Naive thymus-derived CD8-positive, alpha-beta T cell (primary cell): ENCODE measurements at regions not wholly inside any gene's neighbourhood (a gene's known extent, or its start where the extent isn't known, plus 50 kb on each side); places are given as distances from the start of the nearest gene placed in this dataset.
A peak's percentile ranks its signal among the peaks of the same experiment; 100 is the strongest.

Experiments used
- ATAC-seq, 2 donors: fragments of 150-1000 bp; cut with Tn5 transposase in 1 of 2; sonication (Bioruptor Pico), chemical (Tn5 transposase) in 1 of 2; 1 replicate in 1 of 2; 2 replicates in 1 of 2; pipeline ENCODE4 v1.10.0; 2021; ENCODE audit warnings: mild to moderate bottlenecking in 2 of 2, moderate library complexity in 2 of 2
- POLR2A ChIA-PET: fragments of 350-600 bp; sonication (Branson Sonifier 250); formaldehyde crosslinking; loops from one replicate; lab custom pipeline; 2021; ENCODE audit warnings: antibody characterized with exemption; lab: Charles Lee
- DNase-seq, 10 donors: peaks; one replicate each; pipeline versions ENCODE4 v3.0.0 to v3.0.0-alpha.2; 2020 to 2022
- H3K27ac Mint-ChIP-seq, 10 donors: one replicate each; pipeline ENCODE4 v1.8.0; 2020 to 2022; ENCODE audit warnings: mild to moderate bottlenecking in 10 of 10, mixed read lengths in 10 of 10, moderate library complexity in 4 of 10, inconsistent platforms in 1 of 10
- H3K27me3 Mint-ChIP-seq, 5 donors: one replicate each; pipeline ENCODE4 v1.8.0; 2021 to 2022; ENCODE audit warnings: mixed read lengths in 5 of 5
- H3K36me3 Mint-ChIP-seq, 3 donors: one replicate each; pipeline ENCODE4 v1.8.0; 2020 to 2022; ENCODE audit warnings: mixed read lengths in 3 of 3, mild to moderate bottlenecking in 2 of 3, inconsistent platforms in 1 of 3
- H3K4me1 Mint-ChIP-seq, 4 donors: one replicate each; pipeline ENCODE4 v1.8.0; 2021 to 2022; ENCODE audit warnings: mixed read lengths in 4 of 4
- H3K4me3 Mint-ChIP-seq, 10 donors: one replicate each; pipeline ENCODE4 v1.8.0; 2020 to 2022; ENCODE audit warnings: mild to moderate bottlenecking in 10 of 10, mixed read lengths in 10 of 10, moderate library complexity in 6 of 10, inconsistent platforms in 1 of 10
- H3K9me3 Mint-ChIP-seq, 9 donors: one replicate each; pipeline ENCODE4 v1.8.0; 2020 to 2022; ENCODE audit warnings: mixed read lengths in 9 of 9, mild to moderate bottlenecking in 3 of 9, inconsistent platforms in 1 of 9, moderate library complexity in 1 of 9

DNA sequence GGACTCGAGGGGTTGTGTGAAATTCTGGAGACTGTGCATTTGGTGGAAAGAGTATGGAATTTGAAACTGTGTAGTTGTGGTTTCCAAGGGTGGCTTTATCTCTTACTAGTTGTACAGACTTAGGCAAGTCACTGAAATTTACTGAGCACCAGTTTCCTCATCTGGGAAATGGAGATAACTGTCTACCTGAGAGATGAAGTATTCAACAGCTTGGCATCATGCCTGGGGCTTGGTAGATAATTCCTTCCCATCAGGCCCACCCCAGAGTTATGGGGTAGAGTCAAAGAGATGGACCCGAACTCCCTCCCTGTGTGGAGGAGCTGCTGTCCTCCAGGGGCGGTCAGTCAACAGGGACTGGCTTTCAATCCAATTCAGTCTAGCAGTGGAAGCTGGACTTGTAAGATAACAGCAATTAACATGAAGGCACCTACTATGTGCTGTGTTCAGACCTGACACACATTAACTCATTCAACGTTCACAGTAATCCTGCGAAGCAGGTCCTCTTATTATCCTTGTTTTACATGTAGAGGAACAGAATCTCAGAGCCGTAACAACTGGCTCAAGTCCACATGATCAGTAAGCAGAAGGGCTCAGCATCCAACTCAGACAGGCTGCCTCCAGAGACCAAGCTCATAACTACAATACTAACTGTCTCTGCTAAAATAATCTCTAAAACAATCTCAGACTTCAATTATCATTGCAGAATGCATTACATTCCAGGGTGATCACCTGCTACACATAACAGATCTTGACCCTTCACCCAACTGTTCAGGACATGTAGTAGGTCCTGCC is 432.1 kb downstream of the LPIN1 start:
- H3K27ac Mint-ChIP-seq = peak overlapping the region in 8 of 10 donors; percentile 56 to 88 (median 74)
- DNase-seq (no peak), ATAC-seq (no peak)
- peaks cover 29 to 58% (median 47%) of the 10 kb centered on the region in 4 donors for H3K4me1 Mint-ChIP-seq
- POLR2A ChIA-PET = interaction anchor here (0.6 to 1.2 kb wide), 7 partner anchors 9 to 316 kb away, joined by 3 to 6 read pairs (median 4); no protein-coding TSS in a partner anchor
- H3K27me3 Mint-ChIP-seq = peaks cover 0 to 2% (median 0%) of the 10 kb centered on the region in 5 donors
- H3K36me3 Mint-ChIP-seq = no peaks in the 10 kb centered on the region
- H3K9me3 Mint-ChIP-seq = no peaks in the 10 kb centered on the region
- peak overlapping the region in 9 of 10 donors; percentile 40 to 73 (median 58) for H3K4me3 Mint-ChIP-seq

DNA sequence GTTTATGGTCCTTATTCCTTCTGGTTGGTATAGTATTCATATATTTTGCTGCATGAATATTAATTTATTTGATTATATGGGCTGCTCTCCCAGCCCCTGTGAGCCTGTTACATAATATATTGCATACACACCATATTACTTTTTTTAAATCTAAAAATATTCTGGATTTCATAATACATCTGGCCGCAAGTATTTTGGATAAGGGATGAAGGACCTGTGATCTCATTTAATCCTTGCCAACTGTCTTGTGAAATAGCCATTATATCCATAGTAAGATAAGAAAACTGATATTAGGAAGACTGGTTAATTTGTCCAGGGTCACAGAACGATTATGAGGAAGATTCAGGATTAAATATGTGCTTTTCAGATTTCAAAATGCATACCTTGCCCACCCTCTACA is 433.6 kb downstream of the LPIN1 start:
- peaks cover 27 to 53% (median 44%) of the 10 kb centered on the region in 4 donors for H3K4me1 Mint-ChIP-seq
- ATAC-seq (no peak), DNase-seq (no peak)
- H3K27me3 Mint-ChIP-seq = peaks cover 0 to 2% (median 0%) of the 10 kb centered on the region in 5 donors
- no peak overlapping the region for H3K4me3 Mint-ChIP-seq
- no peak overlapping the region for H3K27ac Mint-ChIP-seq
- POLR2A ChIA-PET = no interaction called here
- no peaks in the 10 kb centered on the region for H3K36me3 Mint-ChIP-seq
- no peaks in the 10 kb centered on the region for H3K9me3 Mint-ChIP-seq

DNA sequence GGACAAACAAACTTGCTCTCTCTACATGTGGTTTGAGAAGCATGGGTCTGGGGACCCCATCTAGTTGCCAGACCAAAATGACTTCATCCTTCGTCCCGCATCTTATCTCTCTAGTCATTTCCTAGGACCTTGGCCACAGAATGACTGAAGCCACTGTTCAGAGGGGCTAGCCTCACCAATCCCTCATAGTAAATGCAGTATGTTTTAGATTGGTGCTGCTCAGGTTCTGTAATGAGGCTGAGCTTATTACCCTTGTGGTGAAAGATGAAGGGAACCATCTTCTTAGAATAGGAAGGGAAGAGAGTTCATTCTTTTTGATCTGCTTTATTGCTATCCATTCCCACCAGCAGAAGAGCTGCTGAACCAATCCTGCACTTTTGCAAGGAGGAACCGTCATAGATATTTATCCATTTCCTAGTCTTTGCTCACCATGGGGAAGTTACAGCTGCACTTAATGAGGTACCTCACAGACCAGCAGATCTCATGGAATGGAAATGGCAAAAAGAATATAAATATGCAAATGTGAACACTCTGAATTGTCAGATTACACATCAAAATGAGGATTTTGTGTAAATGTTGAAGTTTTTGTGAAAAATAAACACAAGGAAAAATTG is 436.7 kb downstream of the LPIN1 start:
- no peaks in the 10 kb centered on the region for H3K9me3 Mint-ChIP-seq
- DNase-seq = no peak
- no peak overlapping the region for H3K27ac Mint-ChIP-seq
- no peak overlapping the region for H3K4me3 Mint-ChIP-seq
- H3K27me3 Mint-ChIP-seq = peaks cover 0 to 2% (median 0%) of the 10 kb centered on the region in 5 donors
- peaks cover 7 to 22% (median 14%) of the 10 kb centered on the region in 4 donors for H3K4me1 Mint-ChIP-seq
- ATAC-seq = no peak
- POLR2A ChIA-PET = no interaction called here
- no peaks in the 10 kb centered on the region for H3K36me3 Mint-ChIP-seq

DNA sequence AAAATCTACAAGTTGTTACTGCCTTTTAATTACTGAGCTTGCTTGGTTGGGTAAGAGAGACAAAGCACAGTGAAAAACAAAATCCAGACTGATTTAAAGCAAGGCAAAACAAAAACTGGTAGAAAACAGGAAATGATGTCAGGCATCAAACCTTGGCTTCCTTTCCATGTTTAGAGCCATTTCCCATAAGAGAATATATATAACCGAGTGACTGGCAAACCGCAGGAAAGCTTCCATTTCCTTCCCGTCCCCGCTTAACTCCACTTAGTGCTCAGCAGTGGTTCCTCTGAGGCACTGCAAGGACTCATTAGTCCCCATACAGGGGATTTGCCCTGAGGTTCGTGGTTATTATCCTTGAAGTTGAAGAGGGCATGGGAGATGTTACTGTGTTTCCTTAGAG is 446.3 kb downstream of the LPIN1 start:
- peak in 2 of 10 donors; percentile 6 to 23 for DNase-seq
- Mint-ChIP-seq H3K9me3 (peaks cover 0 to 13% (median 5%) of the 10 kb centered on the region in 9 donors), H3K27ac (peak overlapping the region in 9 of 10 donors; percentile 3 to 86 (median 65)), H3K27me3 (no peaks in the 10 kb centered on the region), H3K36me3 (peaks cover 0 to 7% (median 0%) of the 10 kb centered on the region in 3 donors), H3K4me1 (peaks cover 9 to 16% (median 11%) of the 10 kb centered on the region in 4 donors), H3K4me3 (peak overlapping the region in 8 of 10 donors; percentile 22 to 62 (median 34))
- peak in 1 of 2 donors; percentile 55 for ATAC-seq
- POLR2A ChIA-PET = interaction anchor here (0.7 kb wide), 1 partner anchor 16 kb away, joined by 4 read pairs; no protein-coding TSS in a partner anchor

DNA sequence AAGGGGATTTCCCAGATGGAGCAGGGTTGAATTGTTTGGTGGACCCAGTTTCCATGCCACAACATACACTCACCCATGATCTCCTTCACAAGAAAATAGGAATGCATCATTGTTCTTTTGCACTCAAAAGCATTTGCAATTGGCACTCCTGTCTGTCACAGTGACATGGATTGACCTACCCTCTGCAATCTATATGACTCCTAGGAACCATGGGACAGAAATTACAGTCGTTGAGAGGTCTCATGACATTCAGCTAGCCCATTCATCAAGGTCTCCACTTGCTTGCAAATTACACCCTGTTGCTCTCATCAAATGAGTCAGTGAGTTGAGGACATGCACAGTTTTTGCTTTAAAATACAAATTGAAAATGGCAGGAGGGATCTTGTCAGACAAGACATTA is 448.5 kb downstream of the LPIN1 start:
- peaks cover 0 to 7% (median 0%) of the 10 kb centered on the region in 3 donors for H3K36me3 Mint-ChIP-seq
- H3K4me3 Mint-ChIP-seq = no peak overlapping the region
- peaks cover 0 to 20% (median 7%) of the 10 kb centered on the region in 9 donors for H3K9me3 Mint-ChIP-seq
- POLR2A ChIA-PET = no interaction called here
- H3K4me1 Mint-ChIP-seq = peaks cover 9 to 16% (median 11%) of the 10 kb centered on the region in 4 donors
- H3K27ac Mint-ChIP-seq = no peak overlapping the region
- ATAC-seq (no peak), DNase-seq (no peak)
- H3K27me3 Mint-ChIP-seq = no peaks in the 10 kb centered on the region

DNA sequence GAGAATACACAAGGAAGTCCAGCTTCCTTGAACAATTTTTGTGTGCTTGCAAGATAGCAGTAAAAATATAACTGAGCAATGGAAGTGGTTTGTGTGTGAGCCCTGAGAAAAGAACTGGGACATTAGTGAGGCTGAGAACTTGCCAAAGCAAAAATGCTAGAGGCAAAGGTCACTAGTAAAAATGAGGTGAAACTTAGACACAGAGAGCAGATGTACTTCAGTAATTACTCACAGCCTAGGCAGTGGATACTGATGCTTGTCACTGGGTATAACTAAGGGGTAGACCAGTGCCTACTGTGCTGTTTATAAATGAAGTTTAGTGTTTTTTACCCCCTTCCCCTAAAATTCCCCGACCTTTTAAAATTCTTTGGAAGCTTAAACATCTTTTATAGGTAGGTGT is 450.1 kb downstream of the LPIN1 start:
- Mint-ChIP-seq H3K27me3 (no peaks in the 10 kb centered on the region), H3K36me3 (peaks cover 0 to 7% (median 0%) of the 10 kb centered on the region in 3 donors), H3K9me3 (peaks cover 0 to 20% (median 7%) of the 10 kb centered on the region in 9 donors), H3K4me3 (no peak overlapping the region), H3K27ac (no peak overlapping the region), H3K4me1 (peaks cover 9 to 16% (median 11%) of the 10 kb centered on the region in 4 donors)
- DNase-seq (no peak), ATAC-seq (no peak)
- POLR2A ChIA-PET = no interaction called here

DNA sequence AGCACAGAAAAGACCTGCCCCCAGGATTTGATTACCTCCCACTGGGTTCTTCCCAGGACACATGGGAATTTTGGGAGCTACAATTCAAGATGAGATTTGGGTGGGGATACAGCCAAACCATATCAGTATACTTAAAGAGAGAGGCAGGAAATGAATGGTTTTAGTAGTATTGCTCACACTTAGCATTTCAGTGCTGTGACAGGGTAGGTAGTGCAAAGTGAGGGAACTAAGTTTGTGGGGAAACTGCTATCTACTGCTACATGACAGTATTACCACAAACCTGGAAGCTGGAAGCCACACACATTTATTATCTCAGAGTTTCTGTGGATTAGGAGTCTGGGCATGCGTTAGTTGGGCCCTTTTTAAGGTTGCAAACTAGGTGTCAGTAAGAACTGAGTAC is 450.7 kb downstream of the LPIN1 start:
- no peak for ATAC-seq
- H3K27ac Mint-ChIP-seq = no peak overlapping the region
- peaks cover 11 to 16% (median 13%) of the 10 kb centered on the region in 4 donors for H3K4me1 Mint-ChIP-seq
- peaks cover 0 to 7% (median 0%) of the 10 kb centered on the region in 3 donors for H3K36me3 Mint-ChIP-seq
- H3K27me3 Mint-ChIP-seq = no peaks in the 10 kb centered on the region
- POLR2A ChIA-PET = no interaction called here
- no peak overlapping the region for H3K4me3 Mint-ChIP-seq
- DNase-seq = no peak
- peaks cover 0 to 20% (median 7%) of the 10 kb centered on the region in 9 donors for H3K9me3 Mint-ChIP-seq

DNA sequence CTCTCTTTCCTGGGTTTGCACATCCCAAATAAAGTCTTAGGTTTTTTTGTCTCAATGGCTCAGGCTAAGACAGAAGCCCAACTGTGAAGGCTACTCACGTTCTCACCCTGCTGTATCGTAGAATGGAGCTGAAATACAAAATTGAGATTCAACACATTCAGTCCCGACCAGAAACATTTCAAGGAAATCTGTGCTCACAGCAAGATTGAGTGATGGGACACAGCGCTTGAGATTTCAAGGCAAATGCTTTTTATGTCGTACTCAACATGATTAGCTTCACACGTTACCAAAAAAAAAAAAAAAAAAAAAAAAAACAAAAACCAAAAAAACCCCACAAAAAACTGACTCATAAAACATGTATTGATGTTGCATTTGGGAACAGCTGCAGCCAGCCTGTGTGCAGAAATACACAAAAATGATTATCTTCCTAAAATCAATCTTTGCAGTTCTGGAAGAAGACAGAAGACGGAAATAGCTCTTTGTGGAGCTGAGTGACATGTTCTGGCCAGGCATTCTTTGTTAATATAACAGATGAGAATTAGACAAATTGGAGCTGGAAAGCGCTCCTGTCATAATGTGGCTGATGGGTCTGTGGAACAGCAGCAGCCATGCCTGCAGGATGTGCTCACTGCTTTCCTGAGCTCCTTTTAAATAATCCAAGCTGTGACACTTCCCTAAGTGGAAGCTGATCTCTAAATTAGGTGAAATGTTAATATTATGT is 453.2 kb downstream of the LPIN1 start:
- H3K27me3 Mint-ChIP-seq = no peaks in the 10 kb centered on the region
- peaks cover 0 to 19% (median 7%) of the 10 kb centered on the region in 9 donors for H3K9me3 Mint-ChIP-seq
- H3K4me3 Mint-ChIP-seq = no peak overlapping the region
- POLR2A ChIA-PET = interaction anchor here (0.6 to 0.7 kb wide), 3 partner anchors 81 to 371 kb away, joined by 3 read pairs; no protein-coding TSS in a partner anchor
- H3K36me3 Mint-ChIP-seq = peaks cover 0 to 7% (median 0%) of the 10 kb centered on the region in 3 donors
- ATAC-seq (no peak), DNase-seq (no peak)
- peak overlapping the region in 1 of 10 donors; percentile 36 for H3K27ac Mint-ChIP-seq
- peaks cover 0 to 6% (median 1%) of the 10 kb centered on the region in 4 donors for H3K4me1 Mint-ChIP-seq

DNA sequence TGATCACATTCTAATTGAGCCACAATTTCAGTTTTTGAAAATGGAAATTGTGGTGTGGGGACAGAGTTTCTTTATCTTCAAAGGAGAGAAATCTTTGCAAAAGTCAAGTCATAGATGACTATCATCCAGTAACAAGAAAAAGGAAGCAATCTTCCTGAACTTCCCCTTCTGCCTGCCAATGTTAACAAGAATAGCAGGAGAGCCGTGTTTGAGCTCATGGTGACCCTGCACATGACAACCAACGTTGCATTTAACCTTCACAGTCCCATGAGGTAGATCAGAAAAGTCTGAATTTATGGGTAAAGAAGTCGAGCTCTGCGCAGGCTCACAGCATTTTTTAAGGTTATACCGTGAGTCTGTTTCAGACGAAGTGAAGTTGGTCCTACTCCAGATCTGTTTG is 454.9 kb downstream of the LPIN1 start:
- ATAC-seq (no peak), DNase-seq (no peak)
- Mint-ChIP-seq H3K27ac (no peak overlapping the region), H3K36me3 (peaks cover 0 to 7% (median 0%) of the 10 kb centered on the region in 3 donors), H3K9me3 (peaks cover 0 to 22% (median 7%) of the 10 kb centered on the region in 9 donors), H3K4me1 (peaks cover 0 to 6% (median 1%) of the 10 kb centered on the region in 4 donors), H3K4me3 (no peak overlapping the region), H3K27me3 (no peaks in the 10 kb centered on the region)
- POLR2A ChIA-PET = interaction anchor here (0.5 kb wide), 1 partner anchor 22 kb away, joined by 4 read pairs; no protein-coding TSS in a partner anchor

DNA sequence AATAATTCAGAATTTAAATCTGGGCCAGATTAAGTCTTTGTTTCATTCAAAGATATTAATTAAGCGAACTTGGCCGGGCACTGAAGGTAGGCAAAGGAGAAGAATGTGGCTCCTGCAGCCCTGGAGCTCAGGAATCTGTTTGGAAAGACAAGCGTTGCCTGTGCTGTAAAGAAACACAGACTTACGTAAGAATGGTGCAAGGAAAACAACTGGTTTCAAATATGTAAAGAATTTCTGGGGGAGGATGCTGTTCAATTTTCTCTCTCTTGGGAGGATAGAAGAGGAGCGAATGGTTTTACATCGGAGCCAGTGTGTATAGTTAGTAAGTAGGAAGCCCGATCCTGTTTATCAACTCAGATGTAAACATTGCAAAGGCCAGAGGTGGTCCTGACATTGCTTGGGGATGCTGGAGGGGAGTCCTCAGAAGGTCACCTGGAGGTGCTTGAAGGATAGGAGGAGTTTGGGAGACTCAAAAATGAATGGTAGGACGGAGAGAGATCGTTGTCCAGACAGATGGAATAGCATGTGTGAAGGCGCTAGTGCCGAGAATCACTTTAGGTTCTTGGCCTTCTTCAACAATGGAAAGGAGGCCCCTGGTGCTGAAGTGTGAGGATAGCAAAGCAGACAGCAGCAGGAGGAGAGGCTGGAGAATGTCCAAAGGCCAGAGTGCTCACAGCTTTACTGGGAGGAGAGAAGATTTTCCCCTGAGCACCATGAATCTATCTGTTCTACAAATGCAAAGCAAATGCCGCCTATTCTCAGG is 456.1 kb downstream of the LPIN1 start:
- H3K9me3 Mint-ChIP-seq = peaks cover 0 to 18% (median 5%) of the 10 kb centered on the region in 9 donors
- no peaks in the 10 kb centered on the region for H3K27me3 Mint-ChIP-seq
- peaks cover 0 to 4% (median 1%) of the 10 kb centered on the region in 4 donors for H3K4me1 Mint-ChIP-seq
- DNase-seq = no peak
- ATAC-seq = no peak
- no peaks in the 10 kb centered on the region for H3K36me3 Mint-ChIP-seq
- POLR2A ChIA-PET = interaction anchor here (0.7 kb wide), 1 partner anchor 38 kb away, joined by 3 read pairs; no protein-coding TSS in a partner anchor
- no peak overlapping the region for H3K27ac Mint-ChIP-seq
- H3K4me3 Mint-ChIP-seq = no peak overlapping the region

DNA sequence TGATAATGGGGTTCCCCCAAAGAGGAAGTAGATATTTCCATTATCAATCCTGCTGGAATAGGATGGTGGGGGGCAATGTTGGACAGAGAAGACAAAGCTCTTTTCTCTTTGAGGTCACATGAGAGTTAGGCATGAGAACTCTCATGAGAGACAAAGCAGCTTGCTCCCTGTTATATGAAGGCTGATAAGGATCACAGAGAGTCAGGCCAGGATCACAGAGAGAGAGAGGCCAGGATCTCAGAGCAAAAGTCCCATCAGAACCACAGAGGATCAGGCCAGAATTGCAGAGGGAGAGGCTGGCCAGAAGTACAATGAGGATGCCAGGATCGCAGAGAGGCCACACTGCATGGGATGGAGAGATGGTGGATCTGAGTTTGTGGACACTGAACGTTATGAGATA is 457.1 kb downstream of the LPIN1 start:
- H3K27me3 Mint-ChIP-seq = no peaks in the 10 kb centered on the region
- H3K4me3 Mint-ChIP-seq = no peak overlapping the region
- DNase-seq = no peak
- peaks cover 0 to 4% (median 1%) of the 10 kb centered on the region in 4 donors for H3K4me1 Mint-ChIP-seq
- no peaks in the 10 kb centered on the region for H3K36me3 Mint-ChIP-seq
- POLR2A ChIA-PET = interaction anchor here (0.6 kb wide), 1 partner anchor 31 kb away, joined by 4 read pairs; no protein-coding TSS in a partner anchor
- H3K9me3 Mint-ChIP-seq = peaks cover 0 to 8% (median 0%) of the 10 kb centered on the region in 9 donors
- peak overlapping the region in 1 of 10 donors; percentile 34 for H3K27ac Mint-ChIP-seq
- no peak for ATAC-seq
